ENCODE measurements at regions not wholly inside any gene's neighbourhood (a gene's known extent, or its start where the extent isn't known, plus 50 kb on each side); places are given as distances from the start of the nearest gene placed in this dataset.

GRCh38 chr20:22863826-22864225 lies 171.3 kb upstream of the SSTR4 start:
- ChIA-PET CTCF (interaction anchor here (0.7 to 1.3 kb wide), 2 partner anchors 12 to 39 kb away, joined by 3 to 5 read pairs; no protein-coding TSS in a partner anchor), POLR2A (no interaction called here)
- TF ChIP-seq ELF4 (IDR thresholded peaks at IDR 0.05), result no peak
- DNase-seq (ENCODE audit: extremely low spot score), result no peak

GRCh38 chr20:22866812-22867341 lies 168.2 kb upstream of the SSTR4 start:
- TF ChIP-seq NFRKB (IDR thresholded peaks at IDR 0.05) (no peak), FOXM1 (IDR thresholded peaks at IDR 0.05; ENCODE audit: borderline replicate concordance) (no peak), SP1 (IDR thresholded peaks at IDR 0.05) (no peak), HDGF (IDR thresholded peaks at IDR 0.05; ENCODE audit: borderline replicate concordance) (no peak), L3MBTL2 (conservative IDR thresholded peaks at IDR 0.05) (no peak), ARNT (IDR thresholded peaks at IDR 0.05) (no peak), TARDBP (IDR thresholded peaks at IDR 0.05) (no peak), LEF1 (IDR thresholded peaks at IDR 0.05; ENCODE audit: borderline replicate concordance) (no peak), PKNOX1 (IDR thresholded peaks at IDR 0.05) (no peak), ZNF384 (IDR thresholded peaks at IDR 0.05) (no peak), SUZ12 (IDR thresholded peaks at IDR 0.05) (no peak), BHLHE40 (IDR thresholded peaks at IDR 0.05; ENCODE audit: borderline replicate concordance) (no peak), FOXK2 (IDR thresholded peaks at IDR 0.05) (no peak), CTBP1 (IDR thresholded peaks at IDR 0.05; ENCODE audit: borderline replicate concordance) (no peak), ELF4 (IDR thresholded peaks at IDR 0.05) (no peak), FOXA1 (IDR thresholded peaks at IDR 0.05) (no peak)
- no peak for DNase-seq (ENCODE audit: extremely low spot score)
- ChIA-PET CTCF (interaction anchor here (0.7 to 1.0 kb wide), 2 partner anchors 15 to 176 kb away, joined by 3 to 4 read pairs; no protein-coding TSS in a partner anchor), POLR2A (no interaction called here)

- CTCF ChIA-PET, result interaction anchor here (0.6 kb wide), 1 partner anchor 274 kb away, joined by 3 read pairs; no protein-coding TSS in a partner anchor
- DNase-seq (ENCODE audit: extremely low spot score), result no peak
Observed at GRCh38 chr20:22878166-22878565, 156.9 kb upstream of the SSTR4 start.

GRCh38 chr20:22880277-22880676 lies 154.8 kb upstream of the SSTR4 start:
- POLR2A ChIA-PET, result no interaction called here
- TF ChIP-seq HDGF (IDR thresholded peaks at IDR 0.05; ENCODE audit: borderline replicate concordance) (no peak), FOXK2 (IDR thresholded peaks at IDR 0.05) (no peak), BHLHE40 (IDR thresholded peaks at IDR 0.05; ENCODE audit: borderline replicate concordance) (no peak)
- CTCF ChIA-PET, result no interaction called here
- no peak for DNase-seq (ENCODE audit: extremely low spot score)

More at GRCh38 chr20:22878166-22878565, 156.9 kb upstream of the SSTR4 start:
- POLR2A ChIA-PET, result no interaction called here
- no peak for TF ChIP-seq TARDBP (IDR thresholded peaks at IDR 0.05)
- no peak for TF ChIP-seq HDGF (IDR thresholded peaks at IDR 0.05; ENCODE audit: borderline replicate concordance)
- TF ChIP-seq FOXA1 (IDR thresholded peaks at IDR 0.05), result no peak
- TF ChIP-seq ELF4 (IDR thresholded peaks at IDR 0.05), result no peak
- no peak for TF ChIP-seq FOXM1 (IDR thresholded peaks at IDR 0.05; ENCODE audit: borderline replicate concordance)
- TF ChIP-seq FOXK2 (IDR thresholded peaks at IDR 0.05), result no peak
- no peak for TF ChIP-seq LEF1 (IDR thresholded peaks at IDR 0.05; ENCODE audit: borderline replicate concordance)
- TF ChIP-seq ZNF384 (IDR thresholded peaks at IDR 0.05), result no peak

GRCh38 chr20:22887796-22888195 lies 147.3 kb upstream of the SSTR4 start:
- DNase-seq (ENCODE audit: extremely low spot score), result no peak
- ChIA-PET POLR2A (no interaction called here), CTCF (no interaction called here)
- TF ChIP-seq CTBP1 (IDR thresholded peaks at IDR 0.05; ENCODE audit: borderline replicate concordance) (no peak), PKNOX1 (IDR thresholded peaks at IDR 0.05) (no peak), L3MBTL2 (conservative IDR thresholded peaks at IDR 0.05) (no peak), LEF1 (IDR thresholded peaks at IDR 0.05; ENCODE audit: borderline replicate concordance) (no peak), ARNT (IDR thresholded peaks at IDR 0.05) (no peak), SUZ12 (IDR thresholded peaks at IDR 0.05) (no peak), FOXK2 (IDR thresholded peaks at IDR 0.05) (no peak), FOXM1 (IDR thresholded peaks at IDR 0.05; ENCODE audit: borderline replicate concordance) (no peak), TARDBP (IDR thresholded peaks at IDR 0.05) (no peak), NFRKB (IDR thresholded peaks at IDR 0.05) (no peak), ZNF384 (IDR thresholded peaks at IDR 0.05) (no peak)

GRCh38 chr20:22890594-22891300 lies 144.4 kb upstream of the SSTR4 start:
- CTCF ChIA-PET, result no interaction called here
- POLR2A ChIA-PET, result no interaction called here
- TF ChIP-seq NFRKB (IDR thresholded peaks at IDR 0.05) (no peak), PKNOX1 (IDR thresholded peaks at IDR 0.05) (no peak), FOXK2 (IDR thresholded peaks at IDR 0.05) (no peak), FOXA1 (IDR thresholded peaks at IDR 0.05) (no peak), CTBP1 (IDR thresholded peaks at IDR 0.05; ENCODE audit: borderline replicate concordance) (no peak), SUZ12 (IDR thresholded peaks at IDR 0.05) (no peak), LEF1 (IDR thresholded peaks at IDR 0.05; ENCODE audit: borderline replicate concordance) (no peak), TARDBP (IDR thresholded peaks at IDR 0.05) (no peak), ZNF384 (IDR thresholded peaks at IDR 0.05) (no peak), SP1 (IDR thresholded peaks at IDR 0.05) (no peak), L3MBTL2 (conservative IDR thresholded peaks at IDR 0.05) (no peak), BHLHE40 (IDR thresholded peaks at IDR 0.05; ENCODE audit: borderline replicate concordance) (no peak), ARNT (IDR thresholded peaks at IDR 0.05) (no peak)
- DNase-seq (ENCODE audit: extremely low spot score), result no peak

Data from HEK293T (cell line).